SHP77 (cell line): ENCODE measurements at regions not wholly inside any gene's neighbourhood (a gene's known extent, or its start where the extent isn't known, plus 50 kb on each side); places are given as distances from the start of the nearest gene placed in this dataset.
A peak's percentile ranks its signal among the peaks of the same experiment; 100 is the strongest.
"Not testable (repeated sequence)": the region's sequence is repeated elsewhere in the genome, so short reads cannot be mapped to it uniquely, and the experiment has no call there.

Experiments used
- DNase-seq, 2 experiments: peaks; one replicate each; lab custom pipeline; 2025; lab: John Stamatoyannopoulos, UW

DNA sequence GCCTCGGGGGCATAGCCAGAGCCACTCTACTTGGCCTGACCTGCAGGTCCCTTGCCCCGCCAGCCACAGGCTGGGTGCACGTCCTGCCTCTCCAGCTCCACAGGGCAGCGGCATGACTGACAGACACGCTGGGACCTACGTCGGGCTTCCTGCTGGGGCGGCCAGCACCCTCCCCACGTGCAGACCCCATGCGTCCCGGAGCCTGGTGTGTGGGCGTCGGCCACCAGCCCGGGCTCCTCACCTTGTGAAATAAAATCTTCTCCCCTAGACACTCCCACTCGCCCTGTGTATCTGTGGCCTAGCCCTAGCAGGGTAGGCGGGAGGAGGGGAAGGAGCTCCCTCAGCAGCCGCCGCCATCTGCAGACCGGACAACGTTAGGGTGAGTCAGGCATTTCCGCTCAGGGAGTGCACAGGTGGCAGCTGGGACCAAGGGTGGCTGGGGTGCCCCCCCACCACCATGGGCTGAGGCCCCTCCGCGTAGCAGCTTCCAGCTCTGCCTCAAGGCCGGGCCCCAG lies 119.5 kb downstream of the IGLL1 start:
- DNase-seq: peak; percentile 16 to 24

GRCh38 chr22:23459645-23460516 lies 120.2 kb downstream of the IGLL1 start:
- DNase-seq: not testable (repeated sequence)

- no peak for DNase-seq
These were observed 121.2 kb downstream of the IGLL1 start for GRCh38 chr22:23458663-23459541.

- peak; percentile 77 to 84 for DNase-seq
These were observed 122.6 kb downstream of the IGLL1 start for GRCh38 chr22:23457380-23457985.

GRCh38 chr22:23456666-23457379 lies 123.3 kb downstream of the IGLL1 start:
- peak in 1 of 2 experiments; percentile 29 for DNase-seq

DNA sequence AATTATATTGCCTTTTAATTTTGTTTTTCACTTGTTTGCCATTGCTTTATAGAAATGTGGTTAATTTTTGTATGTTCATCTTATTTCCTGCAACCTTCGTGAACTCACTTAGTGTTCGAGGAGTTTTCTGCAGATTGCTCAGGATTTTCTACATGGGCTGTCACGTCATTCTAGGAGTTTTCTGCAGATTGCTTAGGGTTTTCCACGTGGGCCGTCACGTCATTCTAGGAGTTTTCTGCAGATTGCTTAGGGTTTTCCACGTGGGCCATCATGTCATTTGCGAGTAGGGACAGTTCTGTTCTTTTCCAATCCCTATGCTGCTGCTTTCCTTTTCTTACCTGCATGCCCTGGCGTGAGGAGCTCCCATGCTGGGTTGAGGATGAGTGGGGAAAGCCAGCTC lies 125.7 kb downstream of the IGLL1 start:
- DNase-seq: not testable (repeated sequence)

GRCh38 chr22:23453277-23453676 lies 126.8 kb downstream of the IGLL1 start:
- DNase-seq: no peak

DNA sequence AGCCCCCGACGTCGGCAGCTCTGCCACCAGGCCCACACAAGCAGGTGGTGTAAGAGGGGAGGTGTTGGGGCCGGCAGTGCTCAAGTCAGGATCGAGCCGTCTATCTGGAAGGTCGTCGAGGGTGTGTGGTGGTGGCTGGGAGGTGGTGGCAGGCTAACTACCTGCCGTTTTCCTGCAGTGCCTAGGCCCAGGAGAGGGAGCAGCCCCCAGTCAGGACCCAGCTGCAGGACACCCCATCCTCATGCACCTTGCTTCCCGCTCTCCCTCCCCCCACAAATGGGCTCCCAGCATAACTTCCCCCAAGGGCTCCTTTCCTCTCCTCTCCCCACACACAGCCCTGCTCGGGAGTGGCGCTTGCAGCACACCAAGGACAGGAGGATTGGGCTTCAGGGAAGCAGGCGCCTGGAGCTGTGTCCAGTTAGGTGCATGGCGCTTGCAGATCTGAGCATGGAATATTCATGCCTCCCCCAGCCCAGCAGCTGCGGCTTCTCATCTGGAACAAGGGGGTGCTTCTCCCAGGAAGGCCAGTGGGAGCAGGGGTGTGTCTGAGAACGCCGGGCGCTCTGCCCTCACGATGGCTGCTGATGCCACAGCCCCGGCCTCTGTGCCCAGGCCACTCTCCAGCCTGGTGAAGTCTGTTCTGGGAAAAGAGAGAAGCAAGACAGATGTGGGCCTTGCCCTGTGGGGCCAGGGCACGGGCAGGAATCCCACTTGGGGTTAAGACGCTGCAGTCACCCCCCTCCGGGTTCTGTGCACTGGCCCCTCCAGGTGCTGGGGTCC lies 127.7 kb downstream of the IGLL1 start:
- DNase-seq: no peak

DNA sequence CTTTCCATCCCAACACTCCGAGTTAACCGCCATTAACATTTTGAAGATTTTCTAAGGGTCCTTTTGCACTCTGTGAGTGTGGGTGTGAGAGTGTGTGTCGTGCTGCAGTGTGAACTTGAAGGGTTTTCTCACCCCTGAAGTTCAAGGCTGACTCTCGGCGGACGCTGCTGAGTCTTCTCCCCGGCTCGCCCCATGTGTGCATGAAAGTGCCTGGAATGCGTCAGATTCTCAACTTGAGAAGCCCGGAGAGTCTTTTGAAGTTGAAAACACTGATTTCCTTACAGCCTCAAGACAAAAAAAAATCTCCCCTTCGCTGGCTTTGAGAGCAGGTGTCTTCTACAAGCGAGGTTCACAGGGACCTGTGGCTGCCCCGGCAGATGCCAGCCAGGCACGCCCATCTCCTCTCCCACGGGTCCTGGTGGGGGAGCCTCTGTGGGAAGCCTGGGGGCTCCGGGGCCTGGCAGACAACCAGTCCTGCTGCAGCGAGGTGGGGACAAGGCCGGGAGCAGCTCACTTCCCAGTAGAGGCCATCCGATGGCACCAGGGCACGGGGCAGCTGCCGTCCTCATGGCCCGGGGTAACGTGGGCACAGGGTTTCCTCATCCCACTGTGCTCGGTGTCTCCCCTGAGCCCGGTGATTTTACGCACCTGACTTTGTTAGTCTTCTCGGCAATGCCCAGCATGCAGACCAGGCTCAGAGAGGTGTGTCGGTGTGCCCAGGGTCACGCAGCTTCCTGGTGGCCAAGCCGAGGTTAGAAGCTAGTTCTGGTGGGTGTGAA lies 128.4 kb downstream of the IGLL1 start:
- not testable (repeated sequence) for DNase-seq

- not testable (repeated sequence) for DNase-seq
These were observed 129.3 kb downstream of the IGLL1 start for GRCh38 chr22:23450821-23451220.

DNA sequence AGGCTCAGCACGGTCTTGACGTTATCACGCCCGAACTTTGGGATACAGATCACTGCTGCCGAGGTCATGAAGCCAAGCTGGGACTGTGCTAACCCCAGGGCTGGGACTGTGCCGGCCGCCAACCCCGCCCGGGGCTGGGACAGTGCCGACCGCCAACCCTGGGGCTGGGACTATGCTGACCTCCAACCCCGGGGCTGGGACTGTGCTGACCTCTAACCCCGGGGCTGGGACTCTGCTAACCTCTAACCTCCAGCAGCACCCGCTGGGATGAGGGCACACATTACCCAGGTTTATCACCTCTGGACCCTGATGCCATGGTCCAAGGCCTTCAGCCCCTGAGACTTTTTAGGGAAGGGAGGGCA lies 129.7 kb downstream of the IGLL1 start:
- no peak for DNase-seq

DNA sequence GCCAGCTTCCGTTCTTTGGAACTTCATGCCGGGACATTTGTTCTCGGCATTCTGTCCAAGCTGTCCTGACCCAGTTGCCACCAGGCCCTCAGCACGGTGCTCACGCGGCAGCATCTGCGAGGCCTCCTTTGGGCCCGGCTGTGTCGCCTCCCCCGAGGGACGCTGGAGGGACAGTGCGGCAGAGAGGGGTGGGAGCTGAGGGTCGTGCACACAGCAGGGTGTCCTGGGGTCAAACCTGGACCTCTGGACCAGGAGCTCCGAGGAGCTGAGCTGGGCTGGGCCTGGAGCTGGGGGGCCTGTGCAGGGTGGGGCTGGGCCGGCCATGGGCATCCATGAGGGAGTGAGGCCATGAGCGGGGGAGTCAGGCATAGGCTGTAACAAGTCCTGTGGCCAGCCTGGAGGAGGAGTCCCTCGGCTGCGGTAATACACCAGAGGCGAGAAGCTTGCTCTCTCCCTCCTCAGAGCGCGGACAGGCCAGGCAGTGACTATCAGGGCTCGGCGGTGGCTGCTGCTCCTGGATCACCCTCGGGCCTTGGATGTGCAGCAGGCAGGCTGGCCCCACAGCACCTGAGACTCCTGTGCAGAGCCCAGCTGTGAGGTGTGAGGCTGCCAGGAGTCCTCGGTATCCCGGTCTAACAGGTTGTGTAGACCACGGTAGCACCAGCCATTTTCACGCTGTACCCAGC lies 130.2 kb downstream of the IGLL1 start:
- DNase-seq: not testable (repeated sequence)

DNA sequence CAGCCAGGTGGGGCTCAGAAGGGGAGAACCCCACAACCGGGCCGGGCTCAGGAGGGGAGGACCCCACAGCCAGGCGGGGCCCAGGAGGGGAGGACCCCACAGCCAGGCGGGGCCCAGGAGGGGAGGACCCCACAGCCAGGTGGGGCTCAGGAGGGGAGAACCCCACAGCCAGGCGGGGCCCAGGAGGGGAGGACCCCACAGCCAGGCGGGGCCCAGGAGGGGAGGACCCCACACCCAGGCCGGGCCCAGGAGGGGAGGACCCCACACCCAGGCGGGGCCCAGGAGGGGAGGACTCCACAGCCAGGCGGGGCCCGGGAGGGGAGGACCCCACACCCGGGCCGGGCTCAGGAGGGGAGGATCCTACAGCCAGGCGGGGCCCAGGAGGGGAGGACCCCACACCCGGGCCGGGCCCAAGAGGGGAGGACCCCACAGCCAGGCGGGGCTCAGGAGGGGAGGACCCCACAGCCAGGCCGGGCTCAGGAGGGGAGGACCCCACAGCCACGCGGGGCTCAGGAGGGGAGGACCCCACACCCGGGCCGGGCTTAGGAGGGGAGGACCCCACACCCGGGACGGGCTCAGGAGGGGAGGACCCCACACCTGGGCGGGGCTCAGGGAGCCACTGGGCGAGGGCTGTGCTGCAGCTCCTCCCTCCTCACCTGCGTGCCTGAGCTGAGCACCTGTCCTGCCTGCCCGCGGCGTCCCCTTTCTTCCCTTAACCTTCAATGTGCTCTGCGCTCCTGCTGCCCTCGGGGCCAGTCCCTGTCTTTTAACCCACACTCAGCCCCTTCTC lies 131.4 kb downstream of the IGLL1 start:
- DNase-seq: not testable (repeated sequence)

DNA sequence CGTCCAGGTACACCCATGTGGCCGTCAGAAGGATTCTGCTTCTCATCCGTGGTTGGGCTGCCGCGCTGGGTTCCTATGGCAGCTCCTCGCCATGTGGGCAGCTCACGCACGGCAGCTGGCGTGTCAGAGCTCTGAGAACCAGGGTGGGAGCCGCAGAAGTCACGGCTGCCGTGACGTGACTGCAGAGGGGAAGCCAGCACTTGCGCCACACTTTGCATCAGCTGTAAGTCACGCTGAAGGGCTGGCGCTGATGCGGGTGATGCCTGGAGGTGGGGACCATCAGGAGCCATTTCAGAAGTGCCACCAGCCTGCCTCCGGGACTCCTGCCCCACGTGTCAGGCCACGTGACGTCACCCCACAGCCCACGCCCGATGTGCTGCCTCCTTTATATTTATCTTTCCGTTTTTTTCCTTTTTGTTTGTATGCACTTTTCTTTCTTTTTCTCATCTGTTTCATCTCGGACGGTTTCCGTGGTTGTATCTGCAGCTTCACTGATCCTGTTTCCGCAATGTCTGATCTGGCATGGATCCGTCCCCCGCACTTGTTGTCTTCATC lies 133.2 kb downstream of the IGLL1 start:
- no peak for DNase-seq

GRCh38 chr22:23446194-23446593 lies 133.9 kb downstream of the IGLL1 start:
- DNase-seq: not testable (repeated sequence)

DNA sequence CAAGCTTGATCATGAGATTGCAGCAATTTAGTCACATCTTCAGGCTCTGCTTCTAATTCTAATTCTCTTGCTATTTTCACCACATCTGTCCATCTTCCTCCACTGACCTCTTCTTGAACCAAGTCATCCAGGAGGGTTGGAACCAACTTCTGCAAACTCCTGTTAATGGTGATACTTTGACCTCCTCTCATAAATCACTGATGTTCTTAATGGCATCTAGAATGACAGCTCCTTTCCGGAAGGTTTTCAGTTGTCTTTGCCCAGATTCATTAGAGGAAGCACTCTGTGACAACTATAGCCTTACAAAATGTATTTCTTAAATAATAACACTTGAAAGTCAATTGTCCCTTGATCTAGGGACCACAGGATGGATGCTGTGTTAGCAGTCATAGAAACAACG lies 136.2 kb downstream of the IGLL1 start:
- not testable (repeated sequence) for DNase-seq

DNA sequence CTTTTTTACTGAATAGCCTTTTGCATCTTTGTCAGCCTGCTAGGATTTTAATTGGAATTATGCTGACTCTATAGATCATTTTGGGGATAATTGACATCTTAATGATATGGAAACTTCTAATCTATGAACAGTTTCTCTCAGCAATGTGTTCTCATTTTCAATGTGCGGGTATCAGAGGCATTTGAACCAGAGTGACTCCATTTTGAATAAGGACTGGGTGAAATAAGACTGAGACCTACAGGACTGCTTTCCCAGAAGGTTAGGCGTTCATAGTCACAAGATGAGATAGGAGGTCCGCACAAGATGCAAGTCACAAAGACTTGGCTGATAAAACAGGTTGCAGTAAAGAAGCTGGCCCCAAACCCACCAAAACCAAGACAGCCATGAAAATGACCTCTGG lies 140.5 kb downstream of the IGLL1 start:
- not testable (repeated sequence) for DNase-seq

DNA sequence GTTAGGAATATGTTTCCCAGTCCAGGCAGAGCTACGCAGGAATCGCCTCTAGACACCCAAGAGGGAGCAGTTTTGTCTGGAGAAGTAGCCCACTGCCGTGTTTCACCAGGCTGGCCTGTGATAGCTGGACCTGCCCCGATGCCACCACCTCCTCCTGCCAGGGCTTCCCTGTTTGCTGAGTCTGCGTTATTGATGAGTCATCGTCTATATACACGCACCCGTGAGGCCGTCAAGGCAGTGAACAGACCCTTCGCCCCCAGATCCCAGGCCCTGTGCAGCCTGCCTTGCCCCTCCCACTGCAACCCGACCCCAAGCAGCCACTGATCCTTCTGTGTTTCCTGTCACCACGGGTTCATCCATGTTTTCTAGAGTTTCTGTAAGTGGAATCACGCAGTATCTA lies 141.9 kb downstream of the IGLL1 start:
- DNase-seq: no peak
